H1 (cell line): ENCODE measurements at regions not wholly inside any gene's neighbourhood (a gene's known extent, or its start where the extent isn't known, plus 50 kb on each side); places are given as distances from the start of the nearest gene placed in this dataset.
"Not testable (repeated sequence)": the region's sequence is repeated elsewhere in the genome, so short reads cannot be mapped to it uniquely, and the experiment has no call there.

Experiments used
- CTCF ChIA-PET: fragments of 300-600 bp; sonication (Branson Sonifier 250); formaldehyde crosslinking; loops from one replicate; lab custom pipeline; 2021; ENCODE audit not compliant: partially characterized antibody; lab: Charles Lee
- POLR2A ChIA-PET: fragments of 300-600 bp; sonication (Branson Sonifier 250); formaldehyde crosslinking; loops from one replicate; lab custom pipeline; 2021; ENCODE audit warnings: inconsistent platforms; ENCODE audit not compliant: partially characterized antibody; lab: Charles Lee
- DNase-seq, 2 experiments: peaks; one replicate each; pipeline versions ENCODE4 v3.0.0 to v3.0.0-alpha.2; 2010 to 2022; ENCODE audit warnings: low spot score in 2 of 2, low read depth in 1 of 2, mixed read lengths in 1 of 2
- FAIRE-seq: peaks from 2 replicates; lab custom pipeline; 2011; peaks lifted over from hg19 to GRCh38; lab: Jason Lieb, UNC
- H2AFZ ChIP-seq: 2 replicates; pipeline ENCODE4 v1.8.1; 2012; ENCODE audit warnings: low read length, inconsistent platforms
- H2AK5ac ChIP-seq: 2 replicates; pipeline ENCODE4 v1.6.1; 2013; ENCODE audit warnings: low read depth, low read length
- H2BK120ac ChIP-seq: replicated peaks from 2 replicates; pipeline ENCODE3; 2013; ENCODE audit warnings: low read depth, low read length, inconsistent platforms
- H2BK12ac ChIP-seq: 2 replicates; pipeline ENCODE4 v1.6.1; 2013; ENCODE audit warnings: low read depth, low read length
- H2BK15ac ChIP-seq: 2 replicates; pipeline ENCODE4 v1.6.1; 2013; ENCODE audit warnings: low read length
- H2BK20ac ChIP-seq: 2 replicates; pipeline ENCODE4 v1.6.1; 2013; ENCODE audit warnings: low read length
- H2BK5ac ChIP-seq: 2 replicates; pipeline ENCODE4 v1.6.1; 2013; ENCODE audit warnings: low read depth, low read length
- H3K14ac ChIP-seq: 2 replicates; pipeline ENCODE4 v1.6.1; 2013; ENCODE audit warnings: inconsistent platforms; ENCODE audit not compliant: insufficient read length
- H3K18ac ChIP-seq: 2 replicates; pipeline ENCODE4 v1.6.1; 2013; ENCODE audit warnings: low read length; ENCODE audit errors: extremely low read depth
- H3K23ac ChIP-seq: 2 replicates; pipeline ENCODE4 v1.6.1; 2013; ENCODE audit warnings: inconsistent platforms; ENCODE audit not compliant: insufficient read length
- H3K23me2 ChIP-seq: 2 replicates; pipeline ENCODE4 v1.6.1; 2013; ENCODE audit warnings: low read depth, low read length
- H3K27ac ChIP-seq: 2 replicates; pipeline ENCODE4 v1.6.1; 2011; ENCODE audit warnings: low read depth, low read length, inconsistent platforms
- H3K27me3 ChIP-seq, 4 experiments: replicated peaks in 1 of 4; 1 replicate in 1 of 4; 2 replicates in 3 of 4; pipeline versions ENCODE4 v1.6.1 to v1.8.1; 2011 to 2013; ENCODE audit warnings: low read length in 3 of 4, mild to moderate bottlenecking in 3 of 4, inconsistent platforms in 2 of 4, mixed read lengths in 2 of 4, moderate library complexity in 1 of 4; ENCODE audit not compliant: control insufficient read depth in 3 of 4, insufficient read depth in 3 of 4; ENCODE audit errors: extremely low read depth in 1 of 4
- H3K36me3 ChIP-seq, 4 experiments: 2 replicates each; pipeline versions ENCODE4 v1.6.1 to v1.8.1; 2011 to 2013; ENCODE audit warnings: mild to moderate bottlenecking in 4 of 4, low read length in 3 of 4, moderate library complexity in 2 of 4, control low read depth in 1 of 4, inconsistent platforms in 1 of 4; ENCODE audit not compliant: insufficient read depth in 4 of 4, control insufficient read depth in 2 of 4
- H3K4ac ChIP-seq: replicated peaks from 2 replicates; pipeline ENCODE3; 2013; ENCODE audit warnings: low read length, low read depth, mixed read lengths, inconsistent platforms; ENCODE audit not compliant: insufficient read length
- H3K4me1 ChIP-seq, 4 experiments: replicated peaks in 1 of 4; 1 replicate in 1 of 4; 2 replicates in 3 of 4; pipeline versions ENCODE4 v1.6.1 to v1.8.1; 2011 to 2013; ENCODE audit warnings: low read length in 3 of 4, inconsistent platforms in 2 of 4, mixed read lengths in 1 of 4; ENCODE audit not compliant: insufficient read depth in 4 of 4, control insufficient read depth in 3 of 4
- H3K4me2 ChIP-seq, 2 experiments: 2 replicates each; pipeline versions ENCODE4 v1.6.1 to v1.8.1; 2011 to 2013; ENCODE audit warnings: low read depth in 2 of 2, low read length in 2 of 2, control low read depth in 1 of 2, inconsistent platforms in 1 of 2, mild to moderate bottlenecking in 1 of 2; ENCODE audit not compliant: insufficient read depth in 1 of 2
- H3K4me3 ChIP-seq, 4 experiments: fragments of 200-600, 300-600 bp in 1 of 4; sonication (generic), shearing (Covaris generic), sonication (Bioruptor Twin) in 1 of 4; 2 replicates each; pipeline versions ENCODE4 v1.5.1 to v1.8.1; 2011 to 2016; ENCODE audit warnings: low read length in 4 of 4, low read depth in 3 of 4, control low read depth in 2 of 4, inconsistent platforms in 2 of 4, mild to moderate bottlenecking in 2 of 4, mixed read lengths in 1 of 4, moderate library complexity in 1 of 4; ENCODE audit not compliant: insufficient read depth in 2 of 4; ENCODE audit errors: extremely low read depth in 1 of 4
- H3K56ac ChIP-seq: replicated peaks from 2 replicates; pipeline ENCODE3; 2013; ENCODE audit warnings: low read depth, mild to moderate bottlenecking, mixed read lengths, low read length, inconsistent platforms; ENCODE audit not compliant: insufficient read length
- H3K79me1 ChIP-seq: 2 replicates; pipeline ENCODE4 v1.6.1; 2013; ENCODE audit warnings: low read depth, low read length, control low read depth
- H3K79me2 ChIP-seq, 2 experiments: 2 replicates each; pipeline versions ENCODE4 v1.6.1 to v1.8.1; 2012 to 2013; ENCODE audit warnings: low read length in 2 of 2, mild to moderate bottlenecking in 2 of 2, inconsistent platforms in 1 of 2; ENCODE audit not compliant: insufficient read depth in 2 of 2, control insufficient read depth in 1 of 2
- H3K9ac ChIP-seq, 4 experiments: replicated peaks in 1 of 4; 1 replicate in 1 of 4; 2 replicates in 3 of 4; pipeline versions ENCODE4 v1.6.1 to v1.8.1; 2011 to 2013; ENCODE audit warnings: low read depth in 3 of 4, low read length in 3 of 4, control low read depth in 2 of 4, mild to moderate bottlenecking in 2 of 4, moderate library complexity in 2 of 4, inconsistent platforms in 1 of 4; ENCODE audit errors: extremely low read depth in 1 of 4
- H3K9me3 ChIP-seq, 2 experiments: 2 replicates each; pipeline versions ENCODE4 v1.6.1 to v1.8.1; 2012 to 2013; ENCODE audit warnings: mild to moderate bottlenecking in 2 of 2, moderate library complexity in 2 of 2, control low read depth in 1 of 2, inconsistent platforms in 1 of 2, low read depth in 1 of 2, low read length in 1 of 2, mixed read lengths in 1 of 2; ENCODE audit not compliant: insufficient read depth in 2 of 2
- H4K20me1 ChIP-seq, 2 experiments: replicated peaks in 1 of 2; 2 replicates each; pipeline versions ENCODE3 to v1.8.1; 2011 to 2013; ENCODE audit warnings: inconsistent platforms in 2 of 2, low read length in 2 of 2, mild to moderate bottlenecking in 1 of 2; ENCODE audit not compliant: insufficient read depth in 2 of 2, control insufficient read depth in 1 of 2
- H4K5ac ChIP-seq: 2 replicates; pipeline ENCODE4 v1.6.1; 2013; ENCODE audit warnings: low read length, low read depth, mixed read lengths, inconsistent platforms; ENCODE audit not compliant: insufficient read length
- H4K8ac ChIP-seq: 2 replicates; pipeline ENCODE4 v1.8.0; 2013; ENCODE audit warnings: mild to moderate bottlenecking, moderate library complexity, low read length, inconsistent platforms; ENCODE audit not compliant: insufficient read depth; ENCODE audit errors: extremely low read depth
- H4K91ac ChIP-seq: replicated peaks from 2 replicates; pipeline ENCODE3; 2013; ENCODE audit warnings: low read length, mixed read lengths, inconsistent platforms; ENCODE audit not compliant: insufficient read length
- WGBS, 2 experiments: shearing (Covaris generic) in 1 of 2; methylation state at CpG; one replicate each; pipeline versions ENCODE4 v1.1.6 to v1.1.7; 2013 to 2015; ENCODE audit warnings: low lambda C conversion rate in 2 of 2, mixed read lengths in 2 of 2, inconsistent platforms in 1 of 2, low coverage in 1 of 2, missing lambda C conversion rate in 1 of 2; ENCODE audit not compliant: insufficient replicate concordance in 2 of 2, insufficient coverage in 1 of 2, insufficient read length in 1 of 2; ENCODE audit errors: extremely low coverage in 1 of 2, missing lambda C conversion rate in 1 of 2; 5-methylcytosine and 5-hydroxymethylcytosine counted together

GRCh38 chr6:34640074-34640849 lies 56.3 kb downstream of the ILRUN start:
- H2BK120ac ChIP-seq, H3K23ac ChIP-seq, H2BK5ac ChIP-seq, H2BK20ac ChIP-seq, H3K79me1 ChIP-seq, H4K5ac ChIP-seq, H2BK12ac ChIP-seq, H3K27me3 ChIP-seq, H4K8ac ChIP-seq, H3K23me2 ChIP-seq, DNase-seq, H3K4ac ChIP-seq, FAIRE-seq, H3K4me2 ChIP-seq, H4K20me1 ChIP-seq, H3K4me1 ChIP-seq, H3K56ac ChIP-seq, H2AFZ ChIP-seq, H3K4me3 ChIP-seq, H4K91ac ChIP-seq, H2BK15ac ChIP-seq, H3K9me3 ChIP-seq, POLR2A ChIA-PET, H3K36me3 ChIP-seq, H3K18ac ChIP-seq, H3K27ac ChIP-seq, H3K9ac ChIP-seq, H3K14ac ChIP-seq, H3K79me2 ChIP-seq, H2AK5ac ChIP-seq: not testable (repeated sequence)
- WGBS, 2 experiments, result 90% methylated on average over 16 of the region's 16 CpGs; no CpG with 5 or more reads in 1 of the 2 experiments
- CTCF ChIA-PET, result interaction anchor here (1.8 to 2.3 kb wide), 2 partner anchors 11 to 31 kb away, joined by 5 to 8 read pairs; no protein-coding TSS in a partner anchor
